ENCODE measurements at regions not wholly inside any gene's neighbourhood (a gene's known extent, or its start where the extent isn't known, plus 50 kb on each side); places are given as distances from the start of the nearest gene placed in this dataset.

- in situ Hi-C loops (cut with MboI; ENCODE audit: low pct_ligation_motif_present in 1 of 4, low pct_unique_long_range_greater_than_20kb in 1 of 4, low sequenced_read_pairs in 3 of 4), result no loop called here
- intact Hi-C loops (cut with DNase I; ENCODE audit: low total_unique reads), result no loop called here
- WGBS, 2 donors (ENCODE audit: low coverage in 1 of 2), result 95% methylated on average over 7 of the region's 7 CpGs; no CpG with 5 or more reads in 1 of the 2 donors
Observed at GRCh38 chr2:10183146-10183675, 60.7 kb downstream of the RRM2 start.

DNA sequence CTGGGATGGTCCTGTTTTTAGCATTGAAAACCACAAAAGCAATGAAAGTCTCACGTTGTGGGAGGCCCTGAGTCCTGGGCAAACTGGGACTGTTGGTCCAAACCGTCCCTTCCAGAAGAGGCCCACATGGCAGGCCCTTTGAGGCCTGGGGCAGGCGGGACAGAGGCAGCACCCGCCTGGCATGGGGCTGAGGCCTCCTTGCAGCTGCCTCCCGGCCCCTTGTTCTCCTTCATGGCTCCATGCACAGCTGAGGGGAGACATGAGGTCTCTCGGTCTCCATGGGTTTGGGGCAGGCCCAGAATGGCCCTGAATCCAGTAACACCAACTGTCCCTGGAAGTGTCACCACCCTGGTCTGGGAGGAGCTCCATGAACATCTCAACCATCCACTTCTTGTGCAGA is 61.9 kb downstream of the RRM2 start:
- H3K27me3 ChIP-seq, result no peaks in the 10 kb centered on the region
- no peak overlapping the region for H3K27ac ChIP-seq
- H3K4me1 ChIP-seq, result no peaks in the 10 kb centered on the region
- 60 to 86% methylated on average over 1 to 6 of the region's 6 CpGs for WGBS, 2 donors (ENCODE audit: low coverage in 1 of 2)
- H3K36me3 ChIP-seq, result no peaks in the 10 kb centered on the region
- H3K4me3 ChIP-seq, result no peak overlapping the region
- no peaks in the 10 kb centered on the region for H3K9me3 ChIP-seq
- intact Hi-C loops (cut with DNase I; ENCODE audit: low total_unique reads) (no loop called here), in situ Hi-C loops (cut with MboI; ENCODE audit: low pct_ligation_motif_present in 1 of 4, low pct_unique_long_range_greater_than_20kb in 1 of 4, low sequenced_read_pairs in 3 of 4) (no loop called here)
- no peak for TF ChIP-seq CTCF (IDR thresholded peaks at IDR 0.05)
- TF ChIP-seq EP300 (IDR thresholded peaks at IDR 0.05; ENCODE audit: low read depth), result no peak
- TF ChIP-seq POLR2AphosphoS5 (IDR thresholded peaks at IDR 0.05), result no peak
- TF ChIP-seq POLR2A (IDR thresholded peaks at IDR 0.05), result no peak
- DNase-seq, result no peak

More at GRCh38 chr2:10183146-10183675, 60.7 kb downstream of the RRM2 start:
- H3K27me3 ChIP-seq, result no peaks in the 10 kb centered on the region
- no peak for DNase-seq
- TF ChIP-seq EP300 (IDR thresholded peaks at IDR 0.05; ENCODE audit: low read depth), result no peak
- TF ChIP-seq POLR2AphosphoS5 (IDR thresholded peaks at IDR 0.05), result no peak
- no peak for TF ChIP-seq CTCF (IDR thresholded peaks at IDR 0.05)
- no peak for TF ChIP-seq POLR2A (IDR thresholded peaks at IDR 0.05)
- H3K9me3 ChIP-seq, result no peaks in the 10 kb centered on the region
- no peak overlapping the region for H3K4me3 ChIP-seq
- H3K36me3 ChIP-seq, result no peaks in the 10 kb centered on the region
- no peak overlapping the region for H3K27ac ChIP-seq
- H3K4me1 ChIP-seq, result no peaks in the 10 kb centered on the region

GRCh38 chr2:10185046-10185445 is 62.5 kb downstream of the RRM2 start:
- no peak for DNase-seq
- intact Hi-C loops (cut with DNase I; ENCODE audit: low total_unique reads), result no loop called here
- H3K9me3 ChIP-seq, result no peaks in the 10 kb centered on the region
- in situ Hi-C loops (cut with MboI; ENCODE audit: low pct_ligation_motif_present in 1 of 4, low pct_unique_long_range_greater_than_20kb in 1 of 4, low sequenced_read_pairs in 3 of 4), result no loop called here
- no peak overlapping the region for H3K4me3 ChIP-seq
- H3K27me3 ChIP-seq, result no peaks in the 10 kb centered on the region
- H3K27ac ChIP-seq, result no peak overlapping the region
- 72 to 79% methylated on average over 8 of the region's 8 CpGs for WGBS, 2 donors (ENCODE audit: low coverage in 1 of 2)
- TF ChIP-seq CTCF (IDR thresholded peaks at IDR 0.05), result no peak
- TF ChIP-seq EP300 (IDR thresholded peaks at IDR 0.05; ENCODE audit: low read depth), result no peak
- no peak for TF ChIP-seq POLR2A (IDR thresholded peaks at IDR 0.05)
- TF ChIP-seq POLR2AphosphoS5 (IDR thresholded peaks at IDR 0.05), result no peak
- no peaks in the 10 kb centered on the region for H3K4me1 ChIP-seq
- no peaks in the 10 kb centered on the region for H3K36me3 ChIP-seq

DNA sequence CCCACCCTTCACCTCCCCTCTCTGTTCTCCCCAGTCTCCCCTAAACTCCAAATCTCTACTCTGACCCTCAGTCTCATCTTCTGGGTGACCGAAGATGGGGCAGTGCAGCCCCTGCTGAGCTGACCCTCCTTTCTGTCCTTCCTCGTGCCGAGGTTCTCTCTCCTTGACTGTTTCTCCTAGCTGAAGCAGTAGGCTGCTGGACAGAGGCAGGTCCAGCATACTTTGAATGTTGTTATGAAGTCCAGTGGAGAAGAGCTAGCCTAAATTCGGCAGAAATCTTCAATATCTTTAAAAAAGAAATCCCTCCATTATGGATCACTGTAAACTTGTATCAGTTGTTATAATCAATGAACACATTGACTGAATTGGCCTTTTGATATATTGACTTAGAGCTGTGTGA is 63.2 kb downstream of the RRM2 start:
- Histone ChIP-seq H3K27ac (no peak overlapping the region), H3K36me3 (no peaks in the 10 kb centered on the region), H3K4me1 (no peaks in the 10 kb centered on the region), H3K4me3 (no peak overlapping the region), H3K27me3 (no peaks in the 10 kb centered on the region), H3K9me3 (no peaks in the 10 kb centered on the region)
- in situ Hi-C loops (cut with MboI; ENCODE audit: low pct_ligation_motif_present in 1 of 4, low pct_unique_long_range_greater_than_20kb in 1 of 4, low sequenced_read_pairs in 3 of 4) (no loop called here), intact Hi-C loops (cut with DNase I; ENCODE audit: low total_unique reads) (no loop called here)
- DNase-seq, result no peak
- TF ChIP-seq POLR2AphosphoS5 (IDR thresholded peaks at IDR 0.05) (no peak), EP300 (IDR thresholded peaks at IDR 0.05; ENCODE audit: low read depth) (no peak), CTCF (IDR thresholded peaks at IDR 0.05) (no peak), POLR2A (IDR thresholded peaks at IDR 0.05) (no peak)
- 89 to 90% methylated on average over 3 to 4 of the region's 4 CpGs for WGBS, 2 donors (ENCODE audit: low coverage in 1 of 2)
